GM19468 (cell line): ENCODE measurements at regions not wholly inside any gene's neighbourhood (a gene's known extent, or its start where the extent isn't known, plus 50 kb on each side); places are given as distances from the start of the nearest gene placed in this dataset.
"Not testable (repeated sequence)": the region's sequence is repeated elsewhere in the genome, so short reads cannot be mapped to it uniquely, and the experiment has no call there.

Experiments
- ATAC-seq: cut with Tn5 transposase; IDR thresholded peaks from one replicate; pipeline ENCODE4 v1.9.1; 2021; ENCODE audit warnings: mild to moderate bottlenecking, moderate library complexity, moderate number of reproducible peaks; ENCODE audit not compliant: unreplicated experiment; ENCODE audit errors: extremely low read depth

DNA sequence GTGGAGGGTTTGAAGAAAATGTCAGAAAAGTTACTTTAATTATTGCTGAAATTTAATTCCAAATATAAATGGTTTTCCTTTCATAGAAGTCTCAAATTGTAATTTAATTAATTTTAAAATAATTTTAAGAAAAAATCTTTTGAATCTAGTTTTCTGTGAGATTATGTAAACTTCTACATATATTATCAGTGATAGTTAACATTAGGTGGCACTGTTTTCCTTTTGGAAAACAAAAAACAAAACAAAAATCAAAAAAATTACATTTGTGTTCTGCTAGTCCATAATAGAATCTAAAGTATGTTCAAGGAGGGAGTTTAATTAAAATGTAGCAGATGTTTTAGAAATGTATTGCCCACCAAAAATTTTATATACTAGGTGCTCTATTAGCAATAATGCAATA is 1456.7 kb downstream of the REEP3 start:
- no peak for ATAC-seq

DNA sequence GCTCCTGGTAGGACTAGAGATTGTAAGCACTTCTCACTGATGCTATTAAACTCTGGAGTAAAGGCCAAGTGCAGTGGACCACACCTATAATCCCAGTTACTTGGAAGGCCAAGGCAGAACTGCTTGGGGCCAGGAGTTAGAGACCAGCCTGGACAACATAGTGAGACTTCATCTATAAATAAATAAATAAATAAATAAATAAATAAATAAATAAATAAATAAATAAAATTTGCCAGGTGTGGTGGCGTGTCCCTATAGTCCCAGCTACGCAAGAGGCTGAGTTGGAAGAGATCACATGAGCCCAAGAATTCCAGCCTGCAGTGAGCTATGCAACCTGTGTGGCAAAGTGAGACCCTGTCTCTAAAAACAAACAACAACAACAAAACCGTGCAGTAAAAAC is 1475.7 kb downstream of the REEP3 start:
- no peak for ATAC-seq

- no peak for ATAC-seq
Observed at GRCh38 chr10:65010845-65011244, 1489.6 kb downstream of the REEP3 start.

DNA sequence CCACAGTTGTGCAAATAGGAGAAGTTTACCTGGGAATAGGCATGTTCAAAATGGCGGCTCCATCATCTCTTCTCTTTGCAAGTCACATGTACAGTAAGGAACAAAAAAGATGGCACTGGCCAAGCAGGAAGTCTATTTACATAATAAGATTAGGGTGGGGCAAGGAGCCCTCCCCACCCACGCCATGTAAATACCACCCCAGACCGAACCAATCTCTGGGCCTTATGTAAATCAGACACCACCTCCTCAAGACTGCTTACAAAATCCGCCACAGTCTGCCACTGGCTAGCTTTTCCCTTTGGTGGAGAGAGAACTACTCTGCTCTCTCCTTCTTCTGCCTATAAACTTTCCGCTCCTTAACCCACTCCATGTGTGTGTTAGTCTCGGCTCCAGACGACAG is 1496.3 kb downstream of the REEP3 start:
- no peak for ATAC-seq

- no peak for ATAC-seq
Observed at GRCh38 chr10:65024886-65025285, 1503.7 kb downstream of the REEP3 start.

DNA sequence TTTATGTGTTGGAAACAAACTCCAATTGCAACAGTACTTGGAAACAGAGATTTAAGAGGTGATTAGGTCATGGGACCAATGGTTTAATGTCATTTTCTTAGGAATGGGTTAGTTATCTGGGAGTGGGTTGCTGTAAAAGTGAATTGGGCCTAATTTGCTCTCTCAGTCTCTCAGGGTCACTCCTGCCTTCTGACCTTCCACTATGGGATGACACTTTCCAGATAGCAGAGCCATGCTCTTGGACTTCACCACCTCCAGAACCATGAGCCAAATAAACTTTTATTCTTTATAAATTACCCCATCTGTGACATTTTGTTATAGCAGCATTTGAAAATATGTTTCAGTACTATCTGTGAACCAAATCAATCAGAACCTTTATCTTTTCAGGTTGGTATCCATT is 1509.1 kb downstream of the REEP3 start:
- no peak for ATAC-seq

- no peak for ATAC-seq
Observed at GRCh38 chr10:65032867-65033769, 1511.9 kb downstream of the REEP3 start.

DNA sequence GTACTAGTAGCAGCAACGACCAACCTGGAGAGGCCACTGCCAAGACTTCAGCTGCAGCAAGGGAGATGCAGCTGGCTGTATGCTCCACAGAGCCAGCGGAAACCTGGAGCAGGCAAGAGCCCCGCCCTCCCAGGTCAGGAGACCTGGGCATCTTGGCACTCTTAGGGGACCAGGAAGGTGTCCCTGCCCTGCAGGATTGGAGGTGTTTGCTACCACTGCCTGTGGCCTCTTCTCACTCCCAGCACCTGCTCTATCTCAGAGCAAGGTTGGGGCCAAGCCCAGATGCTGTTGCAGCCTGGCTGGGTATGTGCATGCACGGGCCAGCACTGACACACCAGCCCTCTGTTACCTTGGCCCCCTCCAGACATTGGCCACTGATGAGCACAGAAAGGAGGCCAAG is 1512.8 kb downstream of the REEP3 start:
- no peak for ATAC-seq

GRCh38 chr10:65040796-65041195 is 1519.6 kb downstream of the REEP3 start:
- ATAC-seq: no peak

DNA sequence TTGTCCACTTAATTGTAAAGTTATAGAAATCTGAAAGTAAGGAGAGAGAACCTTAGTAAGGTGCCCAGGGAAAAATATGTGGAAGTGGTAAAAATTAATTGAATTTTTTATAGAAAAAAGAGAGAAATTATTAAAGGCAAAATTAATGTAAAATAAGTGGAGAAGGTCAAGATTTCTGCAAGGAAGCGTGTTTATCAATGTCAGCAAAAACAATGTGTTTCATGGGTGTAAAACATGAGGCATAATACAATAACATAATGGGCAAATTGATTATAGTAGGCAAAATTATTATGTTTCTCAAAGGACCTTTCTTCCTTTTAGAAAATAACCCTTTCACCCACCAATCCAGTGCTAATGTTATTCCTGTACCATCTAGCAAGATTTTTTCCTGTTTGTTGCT is 1520.1 kb downstream of the REEP3 start:
- ATAC-seq: no peak

DNA sequence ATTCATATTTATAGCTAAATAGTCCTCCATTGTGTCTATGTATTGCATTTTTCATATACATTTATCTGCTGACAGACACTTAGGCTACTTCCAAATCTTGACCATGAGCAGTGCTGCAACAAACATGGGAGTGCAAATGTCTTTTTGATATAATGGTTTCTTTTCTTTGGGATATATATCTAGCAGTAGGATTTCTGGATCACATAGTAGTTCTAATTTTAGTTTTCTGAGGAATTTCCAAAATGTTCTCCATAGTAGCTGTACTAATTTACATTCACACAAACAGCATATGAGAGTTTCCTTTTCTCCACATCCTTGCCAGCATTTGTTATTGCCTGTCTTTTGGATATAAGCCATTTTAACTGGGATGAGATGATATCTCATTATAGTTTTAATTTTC is 1521.3 kb downstream of the REEP3 start:
- no peak for ATAC-seq

GRCh38 chr10:65046831-65047230 is 1525.6 kb downstream of the REEP3 start:
- ATAC-seq: no peak

DNA sequence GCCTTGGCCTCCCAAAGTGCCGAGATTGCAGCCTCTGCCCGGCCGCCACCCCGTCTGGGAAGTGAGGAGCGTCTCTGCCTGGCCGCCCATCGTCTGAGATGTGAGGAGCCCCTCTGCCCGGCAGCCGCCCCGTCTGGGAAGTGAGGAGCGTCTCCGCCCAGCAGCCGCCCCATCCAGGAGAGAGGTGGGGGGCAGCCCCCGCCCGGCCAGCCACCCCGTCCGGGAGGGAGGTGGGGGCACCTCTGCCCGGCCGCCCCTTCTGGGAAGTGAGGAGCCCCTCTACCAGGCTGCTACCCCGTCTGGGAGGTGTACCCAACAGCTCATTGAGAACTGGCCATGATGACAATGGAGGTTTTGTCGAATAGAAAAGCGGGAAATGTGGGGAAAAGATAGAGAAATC is 1530.9 kb downstream of the REEP3 start:
- not testable (repeated sequence) for ATAC-seq

- not testable (repeated sequence) for ATAC-seq
Observed at GRCh38 chr10:65053397-65053796, 1532.2 kb downstream of the REEP3 start.

DNA sequence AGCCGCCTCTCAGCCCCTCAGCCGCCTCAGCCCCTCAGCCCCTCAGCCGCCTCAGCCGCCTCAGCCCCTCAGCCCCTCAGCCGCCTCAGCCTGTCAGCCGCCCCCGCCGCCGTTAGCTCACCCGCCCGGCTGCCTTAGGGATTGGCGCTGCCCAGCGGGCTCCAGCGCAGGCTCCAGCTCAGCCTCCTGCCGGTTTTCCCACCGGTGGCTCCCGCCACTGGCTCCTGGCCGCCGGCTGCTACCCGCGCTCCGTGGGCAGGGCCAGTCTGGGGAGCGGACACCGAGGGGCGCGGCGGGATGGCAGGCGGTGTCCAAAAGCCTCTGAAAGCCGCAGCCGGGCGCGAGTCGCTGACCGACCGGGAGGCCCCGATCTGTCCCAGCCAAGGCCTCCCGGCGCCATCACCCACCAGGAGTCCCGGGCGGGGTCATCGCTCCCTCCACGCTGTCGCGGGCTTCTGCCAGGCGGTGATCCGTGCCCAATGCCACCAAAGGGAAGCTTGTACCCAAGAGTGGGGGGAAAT is 1532.7 kb downstream of the REEP3 start:
- not testable (repeated sequence) for ATAC-seq

GRCh38 chr10:65054701-65055100 is 1533.5 kb downstream of the REEP3 start:
- not testable (repeated sequence) for ATAC-seq

- ATAC-seq: no peak
Observed at GRCh38 chr10:65065278-65065677, 1544.1 kb downstream of the REEP3 start.

- no peak for ATAC-seq
Observed at GRCh38 chr10:65083222-65083621, 1562.0 kb downstream of the REEP3 start.

GRCh38 chr10:65090991-65091390 is 1569.8 kb downstream of the REEP3 start:
- ATAC-seq: no peak

DNA sequence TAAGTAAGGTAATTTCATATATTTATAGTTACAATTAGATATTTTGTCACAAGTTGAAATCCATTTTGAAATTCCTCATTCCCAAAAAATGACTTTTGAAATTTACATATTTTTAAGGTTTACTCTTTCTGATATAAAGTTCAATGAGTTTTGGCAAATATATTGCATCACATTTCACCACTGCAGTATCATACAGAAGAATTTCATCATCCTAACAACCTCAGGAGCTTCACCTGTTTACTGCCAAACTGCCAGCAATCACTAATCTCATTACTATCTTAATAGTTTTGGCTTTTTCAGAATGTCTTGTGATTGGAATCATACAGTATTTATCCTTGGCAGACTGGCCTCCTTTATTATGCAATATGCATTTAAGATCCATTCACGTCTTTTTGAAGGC is 1578.9 kb downstream of the REEP3 start:
- no peak for ATAC-seq

GRCh38 chr10:65100881-65101280 is 1579.7 kb downstream of the REEP3 start:
- not testable (repeated sequence) for ATAC-seq

- no peak for ATAC-seq
Observed at GRCh38 chr10:65110009-65110408, 1588.8 kb downstream of the REEP3 start.
